GM12878 (cell line): ENCODE measurements at regions not wholly inside any gene's neighbourhood (a gene's known extent, or its start where the extent isn't known, plus 50 kb on each side); places are given as distances from the start of the nearest gene placed in this dataset.

ENCODE experiments used
- CREM ChIP-seq: IDR thresholded peaks from 2 replicates; pipeline ENCODE4 v1.6.1; 2014; ENCODE audit warnings: antibody characterized with exemption, low read depth
- CTCF ChIP-seq, 3 experiments: IDR thresholded peaks in 2 of 3; conservative IDR thresholded peaks in 1 of 3; 2 replicates each; pipeline ENCODE4 v1.5.1; 2011; ENCODE audit warnings: low read depth in 3 of 3, low read length in 3 of 3, mild to moderate bottlenecking in 3 of 3, control low read depth in 2 of 3, moderate library complexity in 2 of 3, inconsistent platforms in 1 of 3, mixed read lengths in 1 of 3; ENCODE audit not compliant: control insufficient read depth in 2 of 3, insufficient read depth in 1 of 3; ENCODE audit errors: extremely low read depth in 1 of 3
- POLR2A ChIP-seq: IDR thresholded peaks from 2 replicates; pipeline ENCODE4 v1.6.1; 2011; ENCODE audit warnings: low read depth, mild to moderate bottlenecking, low read length

GRCh38 chrX:124268099-124268498, 64.4 kb upstream of the TEX13D start:
- no peak for TF ChIP-seq POLR2A
- no peak for TF ChIP-seq CREM
- TF ChIP-seq CTCF (IDR thresholded peaks at IDR 0.05 in 2 of 3, conservative IDR thresholded peaks at IDR 0.05 in 1 of 3; ENCODE audit: control insufficient read depth in 2 of 3, extremely low read depth in 1 of 3, insufficient read depth in 1 of 3, low read depth in 3 of 3, low read length in 3 of 3) = no peak
